Osteoblast (primary cell): ENCODE measurements at regions not wholly inside any gene's neighbourhood (a gene's known extent, or its start where the extent isn't known, plus 50 kb on each side); places are given as distances from the start of the nearest gene placed in this dataset.

Experiments used
- DNase-seq: peaks from one replicate; pipeline ENCODE4 v3.0.0; 2011; ENCODE audit warnings: low spot score, mixed read lengths; ENCODE audit not compliant: insufficient read length; ENCODE audit errors: missing footprints
- H2AFZ ChIP-seq: 2 replicates; pipeline ENCODE4 v1.6.0; 2011; ENCODE audit warnings: mild to moderate bottlenecking, low read length
- H3K27ac ChIP-seq: 2 replicates; pipeline ENCODE4 v1.5.1; 2011; ENCODE audit warnings: mild to moderate bottlenecking, low read depth, low read length, moderate library complexity
- H3K27me3 ChIP-seq: 2 replicates; pipeline ENCODE4 v1.6.0; 2012; ENCODE audit warnings: mild to moderate bottlenecking, control low read depth, inconsistent platforms, low read length, moderate library complexity; ENCODE audit not compliant: insufficient read depth
- H3K36me3 ChIP-seq: 2 replicates; pipeline ENCODE4 v1.5.1; 2011; ENCODE audit warnings: mild to moderate bottlenecking, low read length, control low read depth, moderate library complexity; ENCODE audit not compliant: insufficient read depth
- H3K4me1 ChIP-seq: 2 replicates; pipeline ENCODE4 v1.5.1; 2011; ENCODE audit warnings: mild to moderate bottlenecking, low read length, control low read depth, moderate library complexity; ENCODE audit not compliant: insufficient read depth
- H3K4me2 ChIP-seq: 2 replicates; pipeline ENCODE4 v1.6.0; 2011; ENCODE audit warnings: mild to moderate bottlenecking, low read length; ENCODE audit not compliant: insufficient read depth
- H3K4me3 ChIP-seq: fragments of 200-600 bp; sonication (generic); 3 replicates; pipeline ENCODE4 v1.5.1; 2012; ENCODE audit warnings: mild to moderate bottlenecking, low read length, inconsistent platforms; ENCODE audit not compliant: insufficient read depth
- H3K79me2 ChIP-seq: 2 replicates; pipeline ENCODE4 v1.6.0; 2012; ENCODE audit warnings: mild to moderate bottlenecking, low read length, control low read depth, inconsistent platforms; ENCODE audit not compliant: insufficient read depth
- H3K9me3 ChIP-seq: 2 replicates; pipeline ENCODE4 v1.5.1; 2011; ENCODE audit warnings: low read depth, low read length, control low read depth
- H4K20me1 ChIP-seq: 2 replicates; pipeline ENCODE4 v1.6.0; 2012; ENCODE audit warnings: mild to moderate bottlenecking, low read length, control low read depth; ENCODE audit not compliant: insufficient read depth
- CTCF ChIP-seq: IDR thresholded peaks from 2 replicates; pipeline ENCODE4 v1.5.1; 2011; ENCODE audit warnings: mild to moderate bottlenecking, low read depth, low read length, moderate library complexity; ENCODE audit errors: extremely low read depth

DNA sequence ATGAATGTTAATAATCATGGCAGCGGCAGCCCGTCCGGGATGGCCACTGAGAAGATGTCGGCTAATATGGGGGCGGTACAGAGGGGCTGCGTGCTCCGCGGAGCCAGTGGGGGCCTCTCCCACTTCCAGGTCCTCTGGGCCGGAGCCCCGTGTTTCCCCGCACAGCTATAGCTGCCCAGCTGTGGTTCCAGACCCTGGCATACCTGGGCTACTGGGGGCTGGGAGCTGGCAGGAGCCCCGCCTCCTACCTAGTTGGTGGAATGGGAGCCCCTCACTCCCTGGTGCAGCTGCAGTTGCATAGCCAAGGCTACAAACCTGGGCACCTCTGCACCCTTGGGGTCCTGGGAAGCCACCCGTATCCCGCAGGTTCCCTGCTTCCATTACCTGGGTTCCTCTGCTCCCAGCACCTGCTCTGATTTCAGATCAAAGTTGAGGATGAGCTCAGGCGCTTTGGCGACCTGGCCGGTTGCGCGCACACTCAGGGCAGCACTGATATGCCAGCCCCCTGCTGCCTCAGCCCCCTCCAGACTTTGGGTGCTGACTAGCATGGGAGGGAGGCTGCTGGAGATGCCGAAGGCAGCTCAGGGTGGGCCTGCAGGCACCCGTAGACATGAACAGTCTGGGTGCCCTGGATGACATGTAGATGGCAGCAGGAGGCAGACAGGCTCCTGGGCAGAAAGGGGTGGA lies 236.5 kb upstream of the SEMA3D start:
- Histone ChIP-seq H3K79me2 (no peaks in the 10 kb centered on the region), H2AFZ (no peak overlapping the region), H3K4me3 (no peak overlapping the region), H3K4me2 (no peak overlapping the region), H3K36me3 (no peaks in the 10 kb centered on the region), H4K20me1 (no peaks in the 10 kb centered on the region), H3K27ac (no peak overlapping the region), H3K27me3 (no peaks in the 10 kb centered on the region), H3K4me1 (no peaks in the 10 kb centered on the region), H3K9me3 (no peaks in the 10 kb centered on the region)
- no peak for TF ChIP-seq CTCF
- DNase-seq: no peak

DNA sequence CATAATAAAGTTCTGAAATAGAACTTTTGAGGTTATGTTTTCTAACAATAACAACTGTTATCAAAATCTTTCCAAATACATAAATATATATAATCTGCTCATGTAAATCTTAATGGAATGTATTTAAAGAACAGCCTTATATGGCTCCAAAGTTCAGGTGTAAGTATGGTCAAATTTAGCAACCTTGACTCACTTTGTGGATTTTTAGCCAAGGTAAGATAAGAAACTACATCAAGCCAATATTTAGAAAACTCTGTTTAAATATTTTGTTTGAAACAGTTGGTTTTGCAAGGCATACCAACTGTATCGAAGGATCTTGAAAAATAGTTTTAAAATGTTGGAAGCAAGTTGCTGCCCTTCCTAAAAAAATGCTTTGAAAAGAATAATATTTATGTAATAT lies 228.9 kb upstream of the SEMA3D start:
- H3K4me3 ChIP-seq: no peak overlapping the region

DNA sequence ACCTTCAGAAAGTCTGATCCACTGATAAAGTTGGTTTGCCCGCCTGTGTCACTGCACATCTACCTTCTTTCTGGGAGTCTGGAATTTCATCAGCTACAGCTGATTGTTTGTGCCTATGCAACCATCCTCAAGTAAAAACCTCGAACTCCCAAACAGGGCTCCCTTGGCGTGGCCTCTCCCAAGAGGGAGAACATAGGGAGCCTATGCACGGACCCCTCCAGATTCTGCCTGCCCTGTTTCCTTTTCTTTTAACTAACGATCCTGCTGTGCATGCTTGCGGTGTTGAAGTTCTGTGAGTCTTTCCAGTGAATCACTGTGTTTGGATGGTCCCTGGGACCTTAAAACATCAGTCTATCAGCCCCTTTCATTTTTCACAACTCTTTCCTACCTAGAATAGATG lies 226.9 kb upstream of the SEMA3D start:
- no peaks in the 10 kb centered on the region for H3K27me3 ChIP-seq
- H3K9me3 ChIP-seq: no peaks in the 10 kb centered on the region
- no peaks in the 10 kb centered on the region for H3K4me1 ChIP-seq
- no peak overlapping the region for H3K4me2 ChIP-seq
- H2AFZ ChIP-seq: no peak overlapping the region
- H3K36me3 ChIP-seq: no peaks in the 10 kb centered on the region
- H3K79me2 ChIP-seq: no peaks in the 10 kb centered on the region
- no peak overlapping the region for H3K27ac ChIP-seq
- no peaks in the 10 kb centered on the region for H4K20me1 ChIP-seq
- no peak overlapping the region for H3K4me3 ChIP-seq
- TF ChIP-seq CTCF: no peak
- no peak for DNase-seq

More for the DNA sequence above, 228.9 kb upstream of the SEMA3D start:
- H3K4me1 ChIP-seq: no peaks in the 10 kb centered on the region
- H3K27me3 ChIP-seq: no peaks in the 10 kb centered on the region
- no peaks in the 10 kb centered on the region for H4K20me1 ChIP-seq
- no peaks in the 10 kb centered on the region for H3K36me3 ChIP-seq
- no peak overlapping the region for H3K27ac ChIP-seq
- H2AFZ ChIP-seq: no peak overlapping the region
- H3K4me2 ChIP-seq: no peak overlapping the region
- H3K9me3 ChIP-seq: no peaks in the 10 kb centered on the region
- no peaks in the 10 kb centered on the region for H3K79me2 ChIP-seq
- no peak for DNase-seq
- TF ChIP-seq CTCF: no peak

GRCh38 chr7:85412912-85413311 lies 226.1 kb upstream of the SEMA3D start:
- no peak overlapping the region for H3K4me2 ChIP-seq
- H3K4me3 ChIP-seq: no peak overlapping the region
- H3K36me3 ChIP-seq: no peaks in the 10 kb centered on the region
- H3K4me1 ChIP-seq: no peaks in the 10 kb centered on the region
- no peak for TF ChIP-seq CTCF
- no peaks in the 10 kb centered on the region for H3K79me2 ChIP-seq
- no peak overlapping the region for H2AFZ ChIP-seq
- H3K9me3 ChIP-seq: no peaks in the 10 kb centered on the region
- no peaks in the 10 kb centered on the region for H4K20me1 ChIP-seq
- H3K27ac ChIP-seq: no peak overlapping the region
- H3K27me3 ChIP-seq: no peaks in the 10 kb centered on the region
- no peak for DNase-seq
